ENCODE measurements at regions not wholly inside any gene's neighbourhood (a gene's known extent, or its start where the extent isn't known, plus 50 kb on each side); places are given as distances from the start of the nearest gene placed in this dataset.

GRCh38 chr20:10134176-10134575 lies 84.5 kb upstream of the SNAP25 start:
- 91% methylated on average over 4 of the region's 4 CpGs for WGBS (ENCODE audit: insufficient coverage)
- H3K4me1 ChIP-seq (ENCODE audit: control extremely low read depth in 1 of 4, control insufficient read depth in 4 of 4, insufficient read depth in 4 of 4, low read length in 3 of 4), result no peaks in the 10 kb centered on the region
- H3K4me3 ChIP-seq (ENCODE audit: control insufficient read depth in 1 of 7, extremely low read depth in 1 of 7, insufficient read depth in 4 of 7, low read depth in 2 of 7, low read length in 6 of 7), result no peak overlapping the region
- DNase-seq, result no peak
- ChIA-PET CTCF (no interaction called here), POLR2A (no interaction called here)
- no peaks in the 10 kb centered on the region for H3K27me3 ChIP-seq (replicated peaks in 2 of 5; ENCODE audit: control insufficient read depth in 4 of 5, insufficient read depth in 5 of 5, low read length in 4 of 5)
- H3K27ac ChIP-seq (ENCODE audit: insufficient read depth in 1 of 2, low read depth in 1 of 2, low read length in 2 of 2, poor library complexity in 1 of 2, severe bottlenecking in 2 of 2), result no peak overlapping the region
- no peaks in the 10 kb centered on the region for H3K36me3 ChIP-seq (ENCODE audit: control insufficient read depth in 4 of 4, insufficient read depth in 4 of 4, low read length in 3 of 4)
- no peaks in the 10 kb centered on the region for H3K9me3 ChIP-seq (ENCODE audit: control extremely low read depth in 1 of 5, control insufficient read depth in 4 of 5, insufficient read depth in 2 of 5, low read depth in 1 of 5, low read length in 4 of 5)

GRCh38 chr20:10135438-10135837 lies 83.2 kb upstream of the SNAP25 start:
- WGBS (ENCODE audit: insufficient coverage), result 98% methylated on average over 8 of the region's 9 CpGs
- H3K27me3 ChIP-seq (replicated peaks in 2 of 5; ENCODE audit: control insufficient read depth in 4 of 5, insufficient read depth in 5 of 5, low read length in 4 of 5), result peaks cover 0 to 2% (median 0%) of the 10 kb centered on the region in 5 experiments
- no peak for DNase-seq
- POLR2A ChIA-PET, result no interaction called here
- H3K9me3 ChIP-seq (ENCODE audit: control extremely low read depth in 1 of 5, control insufficient read depth in 4 of 5, insufficient read depth in 2 of 5, low read depth in 1 of 5, low read length in 4 of 5), result no peaks in the 10 kb centered on the region
- no peaks in the 10 kb centered on the region for H3K4me1 ChIP-seq (ENCODE audit: control extremely low read depth in 1 of 4, control insufficient read depth in 4 of 4, insufficient read depth in 4 of 4, low read length in 3 of 4)
- H3K27ac ChIP-seq (ENCODE audit: insufficient read depth in 1 of 2, low read depth in 1 of 2, low read length in 2 of 2, poor library complexity in 1 of 2, severe bottlenecking in 2 of 2), result no peak overlapping the region
- H3K4me3 ChIP-seq (ENCODE audit: control insufficient read depth in 1 of 7, extremely low read depth in 1 of 7, insufficient read depth in 4 of 7, low read depth in 2 of 7, low read length in 6 of 7), result no peak overlapping the region
- H3K36me3 ChIP-seq (ENCODE audit: control insufficient read depth in 4 of 4, insufficient read depth in 4 of 4, low read length in 3 of 4), result no peaks in the 10 kb centered on the region
- CTCF ChIA-PET, result no interaction called here

- H3K27ac ChIP-seq (ENCODE audit: insufficient read depth in 1 of 2, low read depth in 1 of 2, low read length in 2 of 2, poor library complexity in 1 of 2, severe bottlenecking in 2 of 2), result no peak overlapping the region
- DNase-seq, result no peak
- H3K9me3 ChIP-seq (ENCODE audit: control extremely low read depth in 1 of 5, control insufficient read depth in 4 of 5, insufficient read depth in 2 of 5, low read depth in 1 of 5, low read length in 4 of 5), result no peaks in the 10 kb centered on the region
- POLR2A ChIA-PET, result no interaction called here
- H3K4me1 ChIP-seq (ENCODE audit: control extremely low read depth in 1 of 4, control insufficient read depth in 4 of 4, insufficient read depth in 4 of 4, low read length in 3 of 4), result no peaks in the 10 kb centered on the region
- peaks cover 0 to 2% (median 0%) of the 10 kb centered on the region in 5 experiments for H3K27me3 ChIP-seq (replicated peaks in 2 of 5; ENCODE audit: control insufficient read depth in 4 of 5, insufficient read depth in 5 of 5, low read length in 4 of 5)
- H3K4me3 ChIP-seq (ENCODE audit: control insufficient read depth in 1 of 7, extremely low read depth in 1 of 7, insufficient read depth in 4 of 7, low read depth in 2 of 7, low read length in 6 of 7), result no peak overlapping the region
- H3K36me3 ChIP-seq (ENCODE audit: control insufficient read depth in 4 of 4, insufficient read depth in 4 of 4, low read length in 3 of 4), result no peaks in the 10 kb centered on the region
- whole genome bisulfite sequencing (ENCODE audit: insufficient coverage), result 97% methylated on average over 3 of the region's 4 CpGs
- CTCF ChIA-PET, result no interaction called here
These were observed 81.6 kb upstream of the SNAP25 start for GRCh38 chr20:10137032-10137431.

- Histone ChIP-seq H3K4me3 (ENCODE audit: control insufficient read depth in 1 of 7, extremely low read depth in 1 of 7, insufficient read depth in 4 of 7, low read depth in 2 of 7, low read length in 6 of 7) (no peak overlapping the region), H3K27ac (ENCODE audit: insufficient read depth in 1 of 2, low read depth in 1 of 2, low read length in 2 of 2, poor library complexity in 1 of 2, severe bottlenecking in 2 of 2) (no peak overlapping the region), H3K27me3 (replicated peaks in 2 of 5; ENCODE audit: control insufficient read depth in 4 of 5, insufficient read depth in 5 of 5, low read length in 4 of 5) (peaks cover 0 to 2% (median 0%) of the 10 kb centered on the region in 5 experiments), H3K9me3 (ENCODE audit: control extremely low read depth in 1 of 5, control insufficient read depth in 4 of 5, insufficient read depth in 2 of 5, low read depth in 1 of 5, low read length in 4 of 5) (no peaks in the 10 kb centered on the region), H3K36me3 (ENCODE audit: control insufficient read depth in 4 of 4, insufficient read depth in 4 of 4, low read length in 3 of 4) (no peaks in the 10 kb centered on the region), H3K4me1 (ENCODE audit: control extremely low read depth in 1 of 4, control insufficient read depth in 4 of 4, insufficient read depth in 4 of 4, low read length in 3 of 4) (no peaks in the 10 kb centered on the region)
- ChIA-PET POLR2A (no interaction called here), CTCF (interaction anchor here (1.7 kb wide), 1 partner anchor 34 kb away, joined by 4 read pairs; no protein-coding TSS in a partner anchor)
- no peak for DNase-seq
- 92% methylated on average over 3 of the region's 3 CpGs for WGBS (ENCODE audit: insufficient coverage)
These were observed 81.1 kb upstream of the SNAP25 start for GRCh38 chr20:10137533-10137932.

- H3K36me3 ChIP-seq (ENCODE audit: control insufficient read depth in 4 of 4, insufficient read depth in 4 of 4, low read length in 3 of 4), result no peaks in the 10 kb centered on the region
- no peaks in the 10 kb centered on the region for H3K4me1 ChIP-seq (ENCODE audit: control extremely low read depth in 1 of 4, control insufficient read depth in 4 of 4, insufficient read depth in 4 of 4, low read length in 3 of 4)
- H3K27ac ChIP-seq (ENCODE audit: insufficient read depth in 1 of 2, low read depth in 1 of 2, low read length in 2 of 2, poor library complexity in 1 of 2, severe bottlenecking in 2 of 2), result no peak overlapping the region
- 63% methylated on average over 1 of the region's 1 CpG for WGBS (ENCODE audit: insufficient coverage)
- peaks cover 0 to 5% (median 0%) of the 10 kb centered on the region in 5 experiments for H3K27me3 ChIP-seq (replicated peaks in 2 of 5; ENCODE audit: control insufficient read depth in 4 of 5, insufficient read depth in 5 of 5, low read length in 4 of 5)
- ChIA-PET CTCF (interaction anchor here (1.2 to 1.4 kb wide), 2 partner anchors 13 to 46 kb away, joined by 3 to 4 read pairs; no protein-coding TSS in a partner anchor), POLR2A (no interaction called here)
- peaks cover 0 to 3% (median 0%) of the 10 kb centered on the region in 5 experiments for H3K9me3 ChIP-seq (ENCODE audit: control extremely low read depth in 1 of 5, control insufficient read depth in 4 of 5, insufficient read depth in 2 of 5, low read depth in 1 of 5, low read length in 4 of 5)
- DNase-seq, result no peak
- no peak overlapping the region for H3K4me3 ChIP-seq (ENCODE audit: control insufficient read depth in 1 of 7, extremely low read depth in 1 of 7, insufficient read depth in 4 of 7, low read depth in 2 of 7, low read length in 6 of 7)
These were observed 61.1 kb upstream of the SNAP25 start for GRCh38 chr20:10157549-10157948.

- no peak for DNase-seq
- Histone ChIP-seq H3K36me3 (ENCODE audit: control insufficient read depth in 4 of 4, insufficient read depth in 4 of 4, low read length in 3 of 4) (no peaks in the 10 kb centered on the region), H3K9me3 (ENCODE audit: control extremely low read depth in 1 of 5, control insufficient read depth in 4 of 5, insufficient read depth in 2 of 5, low read depth in 1 of 5, low read length in 4 of 5) (peaks cover 0 to 2% (median 0%) of the 10 kb centered on the region in 5 experiments), H3K4me1 (ENCODE audit: control extremely low read depth in 1 of 4, control insufficient read depth in 4 of 4, insufficient read depth in 4 of 4, low read length in 3 of 4) (peaks cover 0 to 6% (median 4%) of the 10 kb centered on the region in 4 experiments), H3K4me3 (ENCODE audit: control insufficient read depth in 1 of 7, extremely low read depth in 1 of 7, insufficient read depth in 4 of 7, low read depth in 2 of 7, low read length in 6 of 7) (no peak overlapping the region), H3K27ac (ENCODE audit: insufficient read depth in 1 of 2, low read depth in 1 of 2, low read length in 2 of 2, poor library complexity in 1 of 2, severe bottlenecking in 2 of 2) (no peak overlapping the region), H3K27me3 (replicated peaks in 2 of 5; ENCODE audit: control insufficient read depth in 4 of 5, insufficient read depth in 5 of 5, low read length in 4 of 5) (peaks cover 0 to 9% (median 0%) of the 10 kb centered on the region in 5 experiments)
- WGBS (ENCODE audit: insufficient coverage), result 100% methylated on average over 1 of the region's 2 CpGs
- ChIA-PET POLR2A (no interaction called here), CTCF (interaction anchor here (0.7 kb wide), 1 partner anchor 227 kb away, joined by 3 read pairs; no protein-coding TSS in a partner anchor)
These were observed 51.6 kb upstream of the SNAP25 start for GRCh38 chr20:10167040-10167439.

- Histone ChIP-seq H3K36me3 (ENCODE audit: control insufficient read depth in 4 of 4, insufficient read depth in 4 of 4, low read length in 3 of 4) (no peaks in the 10 kb centered on the region), H3K4me1 (ENCODE audit: control extremely low read depth in 1 of 4, control insufficient read depth in 4 of 4, insufficient read depth in 4 of 4, low read length in 3 of 4) (peaks cover 2 to 10% (median 9%) of the 10 kb centered on the region in 4 experiments), H3K9me3 (ENCODE audit: control extremely low read depth in 1 of 5, control insufficient read depth in 4 of 5, insufficient read depth in 2 of 5, low read depth in 1 of 5, low read length in 4 of 5) (peaks cover 0 to 2% (median 0%) of the 10 kb centered on the region in 5 experiments), H3K4me3 (ENCODE audit: control insufficient read depth in 1 of 7, extremely low read depth in 1 of 7, insufficient read depth in 4 of 7, low read depth in 2 of 7, low read length in 6 of 7) (no peak overlapping the region), H3K27ac (ENCODE audit: insufficient read depth in 1 of 2, low read depth in 1 of 2, low read length in 2 of 2, poor library complexity in 1 of 2, severe bottlenecking in 2 of 2) (no peak overlapping the region), H3K27me3 (replicated peaks in 2 of 5; ENCODE audit: control insufficient read depth in 4 of 5, insufficient read depth in 5 of 5, low read length in 4 of 5) (peaks cover 0 to 9% (median 0%) of the 10 kb centered on the region in 5 experiments)
- CTCF ChIA-PET, result no interaction called here
- POLR2A ChIA-PET, result no interaction called here
- DNase-seq, result no peak
- no CpG with 5 or more reads among the region's 2 CpGs for WGBS (ENCODE audit: insufficient coverage)
These were observed 51.0 kb upstream of the SNAP25 start for GRCh38 chr20:10167594-10167993.

Measured in common myeloid progenitor, CD34-positive (primary cell).